ENCODE measurements at regions not wholly inside any gene's neighbourhood (a gene's known extent, or its start where the extent isn't known, plus 50 kb on each side); places are given as distances from the start of the nearest gene placed in this dataset.

DNA sequence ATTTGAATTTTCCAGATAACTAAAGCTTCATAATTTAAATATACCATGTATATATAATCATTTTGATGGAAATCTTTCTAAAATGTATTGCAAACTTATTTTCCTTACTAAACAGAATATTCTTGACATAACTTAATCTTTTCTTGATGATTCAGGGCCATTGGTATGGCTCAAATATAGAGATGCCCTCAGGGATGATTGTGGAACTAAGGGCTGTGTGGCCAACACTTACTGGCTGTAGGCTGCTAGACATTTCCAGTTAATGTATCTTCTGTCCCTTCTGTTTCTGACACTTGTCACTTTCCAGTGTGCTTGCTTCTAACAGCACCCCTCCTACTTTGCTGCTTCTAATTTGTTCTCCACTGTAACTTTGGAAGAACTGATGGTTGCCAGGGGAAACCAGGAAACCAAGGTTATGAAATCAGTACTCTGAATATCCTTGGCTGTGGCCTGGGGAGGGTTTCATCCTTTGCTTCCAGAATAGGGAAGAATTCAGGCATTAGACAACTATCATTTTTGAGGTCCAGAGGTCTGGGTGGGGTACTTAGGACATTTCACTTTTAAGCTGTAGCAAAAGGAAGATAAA lies 697.2 kb downstream of the ETS1 start:
- Histone ChIP-seq H4K20me1 (replicated peaks; ENCODE audit: control insufficient read depth, extremely low read depth, insufficient read depth, low read length) (no peaks in the 10 kb centered on the region), H3K4me3 (replicated peaks in 1 of 3; ENCODE audit: insufficient read depth in 1 of 3, low read depth in 1 of 3, low read length in 3 of 3) (no peak overlapping the region), H3K4me2 (ENCODE audit: insufficient read depth, low read length) (no peak overlapping the region), H3K9ac (replicated peaks; ENCODE audit: extremely low read depth, insufficient read depth, low read length) (no peak overlapping the region), H2AFZ (ENCODE audit: low read depth, low read length) (no peak overlapping the region), H3K27me3 (ENCODE audit: control insufficient read depth in 2 of 2, insufficient read depth in 2 of 2, low read length in 2 of 2) (no peaks in the 10 kb centered on the region), H3K4me1 (ENCODE audit: control insufficient read depth, extremely low read depth, insufficient read depth, low read length) (no peaks in the 10 kb centered on the region), H3K27ac (ENCODE audit: insufficient read depth, low read depth, low read length) (no peak overlapping the region), H3K9me3 (replicated peaks; ENCODE audit: control insufficient read depth, insufficient read depth, low read length) (no peaks in the 10 kb centered on the region), H3K79me2 (ENCODE audit: control insufficient read depth, insufficient read depth, low read length) (no peaks in the 10 kb centered on the region), H3K9me1 (replicated peaks; ENCODE audit: control insufficient read depth, extremely low read depth, insufficient read depth, low read length) (no peaks in the 10 kb centered on the region), H3K36me3 (ENCODE audit: control insufficient read depth in 2 of 2, extremely low read depth in 1 of 2, insufficient read depth in 2 of 2, low read length in 2 of 2) (no peaks in the 10 kb centered on the region)
- dilution Hi-C loops (cut with MboI; ENCODE audit: extremely low pct_ligation_motif_present, low sequenced_read_pairs) (no loop called here), intact Hi-C loops (cut with micrococcal nuclease) (no loop called here)
- ChIA-PET CTCF (no interaction called here), POLR2A (no interaction called here)
- no TSS peak for BruUV-seq (replicated peaks)
- TF ChIP-seq POLR2A (IDR thresholded peaks at IDR 0.05; ENCODE audit: low read depth, low read length) = no peak
- TF ChIP-seq FOS (IDR thresholded peaks at IDR 0.05; ENCODE audit: borderline replicate concordance, insufficient read depth, low read length) = no peak
- TF ChIP-seq, protein P1, sequence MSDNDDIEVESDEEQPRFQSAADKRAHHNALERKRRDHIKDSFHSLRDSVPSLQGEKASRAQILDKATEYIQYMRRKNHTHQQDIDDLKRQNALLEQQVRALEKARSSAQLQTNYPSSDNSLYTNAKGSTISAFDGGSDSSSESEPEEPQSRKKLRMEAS (IDR thresholded peaks at IDR 0.05; ENCODE audit: insufficient read depth, insufficient read length) = no peak
- TF ChIP-seq GATA2 (IDR thresholded peaks at IDR 0.05; ENCODE audit: insufficient read depth, insufficient read length, low read depth, low read length) = no peak
- TF ChIP-seq MYC (IDR thresholded peaks at IDR 0.05; ENCODE audit: low read depth, low read length) = no peak
- no peak for TF ChIP-seq POLR2AphosphoS5 (IDR thresholded peaks at IDR 0.05; ENCODE audit: insufficient read depth, low read depth, low read length)
- TF ChIP-seq JUN (IDR thresholded peaks at IDR 0.05; ENCODE audit: borderline replicate concordance, insufficient read depth, insufficient read length, low read depth) = no peak
- TF ChIP-seq, protein P2, sequence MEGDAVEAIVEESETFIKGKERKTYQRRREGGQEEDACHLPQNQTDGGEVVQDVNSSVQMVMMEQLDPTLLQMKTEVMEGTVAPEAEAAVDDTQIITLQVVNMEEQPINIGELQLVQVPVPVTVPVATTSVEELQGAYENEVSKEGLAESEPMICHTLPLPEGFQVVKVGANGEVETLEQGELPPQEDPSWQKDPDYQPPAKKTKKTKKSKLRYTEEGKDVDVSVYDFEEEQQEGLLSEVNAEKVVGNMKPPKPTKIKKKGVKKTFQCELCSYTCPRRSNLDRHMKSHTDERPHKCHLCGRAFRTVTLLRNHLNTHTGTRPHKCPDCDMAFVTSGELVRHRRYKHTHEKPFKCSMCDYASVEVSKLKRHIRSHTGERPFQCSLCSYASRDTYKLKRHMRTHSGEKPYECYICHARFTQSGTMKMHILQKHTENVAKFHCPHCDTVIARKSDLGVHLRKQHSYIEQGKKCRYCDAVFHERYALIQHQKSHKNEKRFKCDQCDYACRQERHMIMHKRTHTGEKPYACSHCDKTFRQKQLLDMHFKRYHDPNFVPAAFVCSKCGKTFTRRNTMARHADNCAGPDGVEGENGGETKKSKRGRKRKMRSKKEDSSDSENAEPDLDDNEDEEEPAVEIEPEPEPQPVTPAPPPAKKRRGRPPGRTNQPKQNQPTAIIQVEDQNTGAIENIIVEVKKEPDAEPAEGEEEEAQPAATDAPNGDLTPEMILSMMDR (IDR thresholded peaks at IDR 0.05; ENCODE audit: extremely low read depth in 1 of 2, insufficient read depth in 1 of 2, low read depth in 1 of 2, low read length in 2 of 2) = no peak
- no peak for TF ChIP-seq EZH2 (IDR thresholded peaks at IDR 0.05; ENCODE audit: borderline replicate concordance, low read depth, low read length, severe bottlenecking)
- FAIRE-seq = no peak
- no peak for DNase-seq (ENCODE audit: low read depth, low spot score)

Data from endothelial cell of umbilical vein (primary cell).